ENCODE measurements at regions not wholly inside any gene's neighbourhood (a gene's known extent, or its start where the extent isn't known, plus 50 kb on each side); places are given as distances from the start of the nearest gene placed in this dataset.
"Not testable (repeated sequence)": the region's sequence is repeated elsewhere in the genome, so short reads cannot be mapped to it uniquely, and the experiment has no call there.

- no peak for DNase-seq (ENCODE audit: low read depth)
These were observed 170.8 kb upstream of the ZNF267 start for GRCh38 chr16:31702796-31703195.

- DNase-seq (ENCODE audit: low read depth) = no peak
These were observed 170.0 kb upstream of the ZNF267 start for GRCh38 chr16:31703526-31704128.

GRCh38 chr16:31704138-31704537 is 169.5 kb upstream of the ZNF267 start:
- DNase-seq (ENCODE audit: low read depth) = no peak

- DNase-seq (ENCODE audit: low read depth) = no peak
These were observed 168.2 kb upstream of the ZNF267 start for GRCh38 chr16:31705371-31705770.

GRCh38 chr16:31706318-31706717 is 167.3 kb upstream of the ZNF267 start:
- DNase-seq (ENCODE audit: low read depth) = no peak

GRCh38 chr16:31706925-31707324 is 166.7 kb upstream of the ZNF267 start:
- DNase-seq (ENCODE audit: low read depth) = no peak

- no peak for DNase-seq (ENCODE audit: low read depth)
These were observed 165.8 kb upstream of the ZNF267 start for GRCh38 chr16:31707743-31708335.

GRCh38 chr16:31708348-31708747 is 165.3 kb upstream of the ZNF267 start:
- no peak for DNase-seq (ENCODE audit: low read depth)

GRCh38 chr16:31709181-31709580 is 164.4 kb upstream of the ZNF267 start:
- DNase-seq (ENCODE audit: low read depth) = no peak

- no peak for DNase-seq (ENCODE audit: low read depth)
These were observed 163.5 kb upstream of the ZNF267 start for GRCh38 chr16:31710134-31710533.

GRCh38 chr16:31710880-31711279 is 162.7 kb upstream of the ZNF267 start:
- no peak for DNase-seq (ENCODE audit: low read depth)

GRCh38 chr16:31711344-31711845 is 162.2 kb upstream of the ZNF267 start:
- no peak for DNase-seq (ENCODE audit: low read depth)

GRCh38 chr16:31712064-31712540 is 161.5 kb upstream of the ZNF267 start:
- DNase-seq (ENCODE audit: low read depth) = no peak

- peak; percentile 84 for DNase-seq (ENCODE audit: low read depth)
These were observed 160.3 kb upstream of the ZNF267 start for GRCh38 chr16:31713071-31713944.

- no peak for DNase-seq (ENCODE audit: low read depth)
These were observed 159.4 kb upstream of the ZNF267 start for GRCh38 chr16:31713945-31714902.

GRCh38 chr16:31714903-31715504 is 158.6 kb upstream of the ZNF267 start:
- DNase-seq (ENCODE audit: low read depth) = no peak

GRCh38 chr16:31715915-31716314 is 157.7 kb upstream of the ZNF267 start:
- DNase-seq (ENCODE audit: low read depth) = no peak

- no peak for DNase-seq (ENCODE audit: low read depth)
These were observed 154.6 kb upstream of the ZNF267 start for GRCh38 chr16:31718998-31719397.

- no peak for DNase-seq (ENCODE audit: low read depth)
These were observed 146.1 kb upstream of the ZNF267 start for GRCh38 chr16:31727553-31727952.

GRCh38 chr16:31734265-31734664 is 139.3 kb upstream of the ZNF267 start:
- no peak for DNase-seq (ENCODE audit: low read depth)

- not testable (repeated sequence) for DNase-seq (ENCODE audit: low read depth)
These were observed 128.5 kb upstream of the ZNF267 start for GRCh38 chr16:31745098-31745497.
